ENCODE measurements at regions not wholly inside any gene's neighbourhood (a gene's known extent, or its start where the extent isn't known, plus 50 kb on each side); places are given as distances from the start of the nearest gene placed in this dataset.

DNA sequence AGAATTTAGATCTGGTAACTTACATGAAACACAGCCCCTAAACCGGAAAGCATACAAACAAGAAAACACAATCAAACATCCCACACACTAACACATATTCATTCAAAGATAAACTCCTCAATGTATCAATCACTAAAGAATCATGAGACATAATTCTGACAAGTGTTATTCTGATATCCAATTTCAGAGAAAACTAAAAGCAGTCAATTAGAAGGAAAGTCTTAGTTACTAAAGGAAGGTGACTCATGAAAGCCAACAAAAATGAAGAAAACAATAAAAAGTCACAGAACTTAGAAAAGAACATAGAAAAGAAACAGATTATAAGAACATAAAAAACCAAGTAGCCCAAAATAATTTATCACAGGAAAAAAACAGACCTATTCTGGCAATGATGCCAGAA is 57.2 kb downstream of the ZZZ3 start:
- Histone ChIP-seq H3K27ac (ENCODE audit: low read length) (no peak overlapping the region), H3K9me3 (ENCODE audit: control insufficient read depth, insufficient read depth, low read depth, low read length) (no peaks in the 10 kb centered on the region), H3K4me3 (ENCODE audit: low read depth in 2 of 2, low read length in 2 of 2) (no peak overlapping the region), H3K27me3 (ENCODE audit: control insufficient read depth, insufficient read depth, low read length) (no peaks in the 10 kb centered on the region), H3K36me3 (ENCODE audit: control insufficient read depth, insufficient read depth, low read length) (no peaks in the 10 kb centered on the region), H3K4me1 (ENCODE audit: control insufficient read depth, insufficient read depth, low read length) (no peaks in the 10 kb centered on the region)
- ATAC-seq (no peak), DNase-seq (ENCODE audit: low read depth, low spot score) (no peak)
- ChIA-PET POLR2A (no interaction called here), CTCF (no interaction called here)
- in situ Hi-C loops (cut with HindIII; ENCODE audit: low pct_unique_long_range_greater_than_20kb, low sequenced_read_pairs) (no loop called here), intact Hi-C loops (cut with micrococcal nuclease; ENCODE audit: unreplicated experiment) (no loop called here)
- TF ChIP-seq, protein P1, sequence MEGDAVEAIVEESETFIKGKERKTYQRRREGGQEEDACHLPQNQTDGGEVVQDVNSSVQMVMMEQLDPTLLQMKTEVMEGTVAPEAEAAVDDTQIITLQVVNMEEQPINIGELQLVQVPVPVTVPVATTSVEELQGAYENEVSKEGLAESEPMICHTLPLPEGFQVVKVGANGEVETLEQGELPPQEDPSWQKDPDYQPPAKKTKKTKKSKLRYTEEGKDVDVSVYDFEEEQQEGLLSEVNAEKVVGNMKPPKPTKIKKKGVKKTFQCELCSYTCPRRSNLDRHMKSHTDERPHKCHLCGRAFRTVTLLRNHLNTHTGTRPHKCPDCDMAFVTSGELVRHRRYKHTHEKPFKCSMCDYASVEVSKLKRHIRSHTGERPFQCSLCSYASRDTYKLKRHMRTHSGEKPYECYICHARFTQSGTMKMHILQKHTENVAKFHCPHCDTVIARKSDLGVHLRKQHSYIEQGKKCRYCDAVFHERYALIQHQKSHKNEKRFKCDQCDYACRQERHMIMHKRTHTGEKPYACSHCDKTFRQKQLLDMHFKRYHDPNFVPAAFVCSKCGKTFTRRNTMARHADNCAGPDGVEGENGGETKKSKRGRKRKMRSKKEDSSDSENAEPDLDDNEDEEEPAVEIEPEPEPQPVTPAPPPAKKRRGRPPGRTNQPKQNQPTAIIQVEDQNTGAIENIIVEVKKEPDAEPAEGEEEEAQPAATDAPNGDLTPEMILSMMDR (IDR thresholded peaks at IDR 0.05), result no peak
- TF ChIP-seq TCF7L2 (IDR thresholded peaks at IDR 0.05; ENCODE audit: low read depth, low read length) (no peak), POLR2AphosphoS5 (IDR thresholded peaks at IDR 0.05; ENCODE audit: low read depth, low read length) (no peak), SIN3A (IDR thresholded peaks at IDR 0.05; ENCODE audit: borderline replicate concordance, insufficient read depth, low read depth, low read length) (no peak)
- TF ChIP-seq, protein P2, sequence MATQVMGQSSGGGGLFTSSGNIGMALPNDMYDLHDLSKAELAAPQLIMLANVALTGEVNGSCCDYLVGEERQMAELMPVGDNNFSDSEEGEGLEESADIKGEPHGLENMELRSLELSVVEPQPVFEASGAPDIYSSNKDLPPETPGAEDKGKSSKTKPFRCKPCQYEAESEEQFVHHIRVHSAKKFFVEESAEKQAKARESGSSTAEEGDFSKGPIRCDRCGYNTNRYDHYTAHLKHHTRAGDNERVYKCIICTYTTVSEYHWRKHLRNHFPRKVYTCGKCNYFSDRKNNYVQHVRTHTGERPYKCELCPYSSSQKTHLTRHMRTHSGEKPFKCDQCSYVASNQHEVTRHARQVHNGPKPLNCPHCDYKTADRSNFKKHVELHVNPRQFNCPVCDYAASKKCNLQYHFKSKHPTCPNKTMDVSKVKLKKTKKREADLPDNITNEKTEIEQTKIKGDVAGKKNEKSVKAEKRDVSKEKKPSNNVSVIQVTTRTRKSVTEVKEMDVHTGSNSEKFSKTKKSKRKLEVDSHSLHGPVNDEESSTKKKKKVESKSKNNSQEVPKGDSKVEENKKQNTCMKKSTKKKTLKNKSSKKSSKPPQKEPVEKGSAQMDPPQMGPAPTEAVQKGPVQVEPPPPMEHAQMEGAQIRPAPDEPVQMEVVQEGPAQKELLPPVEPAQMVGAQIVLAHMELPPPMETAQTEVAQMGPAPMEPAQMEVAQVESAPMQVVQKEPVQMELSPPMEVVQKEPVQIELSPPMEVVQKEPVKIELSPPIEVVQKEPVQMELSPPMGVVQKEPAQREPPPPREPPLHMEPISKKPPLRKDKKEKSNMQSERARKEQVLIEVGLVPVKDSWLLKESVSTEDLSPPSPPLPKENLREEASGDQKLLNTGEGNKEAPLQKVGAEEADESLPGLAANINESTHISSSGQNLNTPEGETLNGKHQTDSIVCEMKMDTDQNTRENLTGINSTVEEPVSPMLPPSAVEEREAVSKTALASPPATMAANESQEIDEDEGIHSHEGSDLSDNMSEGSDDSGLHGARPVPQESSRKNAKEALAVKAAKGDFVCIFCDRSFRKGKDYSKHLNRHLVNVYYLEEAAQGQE (IDR thresholded peaks at IDR 0.05; ENCODE audit: insufficient read depth in 1 of 2, low read depth in 2 of 2, low read length in 1 of 2), result no peak
- no TSS peak for BruUV-seq (replicated peaks)

DNA sequence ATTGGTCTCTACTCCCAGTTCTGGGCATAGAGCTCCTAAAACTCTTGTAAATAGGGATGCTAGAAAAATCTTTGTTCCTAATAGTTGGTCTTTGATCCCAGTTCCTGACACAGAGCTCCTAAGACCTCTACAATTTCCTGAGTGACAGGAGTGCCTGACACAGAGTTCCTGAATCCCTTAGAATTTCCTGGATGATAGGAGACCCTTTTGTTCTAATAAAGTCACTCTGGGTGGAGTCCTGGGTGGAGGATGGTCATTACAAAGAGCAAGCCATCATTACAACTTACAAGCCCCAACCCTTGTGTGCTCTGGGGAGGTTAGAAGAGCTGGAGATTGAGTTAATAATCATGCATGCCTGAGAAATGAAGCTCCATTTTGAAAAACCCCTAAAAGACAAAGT is 58.4 kb downstream of the ZZZ3 start:
- CTCF ChIA-PET, result no interaction called here

More for the DNA sequence above, 58.4 kb downstream of the ZZZ3 start:
- no peaks in the 10 kb centered on the region for H3K9me3 ChIP-seq (ENCODE audit: control insufficient read depth, insufficient read depth, low read depth, low read length)
- ATAC-seq, result no peak
- POLR2A ChIA-PET, result no interaction called here
- H3K36me3 ChIP-seq (ENCODE audit: control insufficient read depth, insufficient read depth, low read length), result no peaks in the 10 kb centered on the region
- no peak overlapping the region for H3K4me3 ChIP-seq (ENCODE audit: low read depth in 2 of 2, low read length in 2 of 2)
- no TSS peak for BruUV-seq (replicated peaks)
- intact Hi-C loops (cut with micrococcal nuclease; ENCODE audit: unreplicated experiment), result no loop called here
- H3K27ac ChIP-seq (ENCODE audit: low read length), result no peak overlapping the region
- in situ Hi-C loops (cut with HindIII; ENCODE audit: low pct_unique_long_range_greater_than_20kb, low sequenced_read_pairs), result no loop called here
- no peaks in the 10 kb centered on the region for H3K4me1 ChIP-seq (ENCODE audit: control insufficient read depth, insufficient read depth, low read length)
- DNase-seq (ENCODE audit: low read depth, low spot score), result no peak
- H3K27me3 ChIP-seq (ENCODE audit: control insufficient read depth, insufficient read depth, low read length), result no peaks in the 10 kb centered on the region
- TF ChIP-seq TCF7L2 (IDR thresholded peaks at IDR 0.05; ENCODE audit: low read depth, low read length) (no peak), SIN3A (IDR thresholded peaks at IDR 0.05; ENCODE audit: borderline replicate concordance, insufficient read depth, low read depth, low read length) (no peak), POLR2AphosphoS5 (IDR thresholded peaks at IDR 0.05; ENCODE audit: low read depth, low read length) (no peak)
- TF ChIP-seq, protein P1 (IDR thresholded peaks at IDR 0.05), result no peak
- TF ChIP-seq, protein P2 (IDR thresholded peaks at IDR 0.05; ENCODE audit: insufficient read depth in 1 of 2, low read depth in 2 of 2, low read length in 1 of 2), result no peak

All from Panc1 (cell line).